T-helper 1 cell (primary cell): ENCODE measurements at regions not wholly inside any gene's neighbourhood (a gene's known extent, or its start where the extent isn't known, plus 50 kb on each side); places are given as distances from the start of the nearest gene placed in this dataset.
"Not testable (repeated sequence)": the region's sequence is repeated elsewhere in the genome, so short reads cannot be mapped to it uniquely, and the experiment has no call there.

Experiments
- DNase-seq, 5 donors: peaks; one replicate each; pipeline ENCODE4 v3.0.0-alpha.2; 2012 to 2020

GRCh38 chr3:20456511-20456910, 270.5 kb upstream of the SGO1 start:
- DNase-seq = no peak

DNA sequence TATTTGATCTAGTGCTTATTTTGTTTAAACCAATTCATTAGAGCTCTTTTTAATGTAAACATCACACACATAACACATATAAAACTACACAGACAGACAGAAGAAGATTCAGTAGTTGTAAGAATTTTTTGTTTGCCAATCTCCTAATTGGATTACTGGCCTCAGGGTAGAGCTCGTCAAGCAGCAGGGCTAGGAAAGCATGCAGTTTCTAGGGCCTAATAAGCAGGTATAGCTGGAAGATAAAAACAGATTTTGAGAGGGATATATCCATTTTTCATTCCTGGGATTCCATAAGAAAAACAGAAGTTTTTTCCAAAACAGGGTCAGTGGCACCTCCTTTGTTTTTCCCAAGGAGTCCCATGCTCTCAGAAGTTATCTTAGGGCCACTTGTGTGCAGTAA, 265.2 kb upstream of the SGO1 start:
- DNase-seq = no peak

- no peak for DNase-seq
Measured at GRCh38 chr3:20450611-20451010, 264.6 kb upstream of the SGO1 start.

- no peak for DNase-seq
Measured at GRCh38 chr3:20442846-20443245, 256.8 kb upstream of the SGO1 start.

DNA sequence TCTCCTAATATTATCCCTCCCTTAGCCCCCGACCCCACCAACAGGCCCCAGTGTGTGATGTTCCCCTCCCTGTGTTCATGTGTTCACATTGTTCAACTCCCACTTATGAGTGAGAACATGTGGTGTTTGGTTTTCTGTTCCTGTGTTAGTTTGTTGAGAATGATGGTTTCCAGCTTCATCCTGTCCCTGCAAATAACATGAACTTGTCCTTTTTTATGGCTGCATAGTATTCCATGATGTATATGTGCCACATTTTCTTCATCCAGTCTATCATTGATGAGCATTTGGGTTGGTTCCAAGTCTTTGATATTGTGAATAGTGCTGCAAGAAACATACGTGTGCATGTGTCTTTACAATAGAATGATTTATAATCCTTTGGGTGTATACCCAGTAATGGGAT, 241.3 kb upstream of the SGO1 start:
- not testable (repeated sequence) for DNase-seq

GRCh38 chr3:20425138-20425537, 239.1 kb upstream of the SGO1 start:
- DNase-seq = no peak

DNA sequence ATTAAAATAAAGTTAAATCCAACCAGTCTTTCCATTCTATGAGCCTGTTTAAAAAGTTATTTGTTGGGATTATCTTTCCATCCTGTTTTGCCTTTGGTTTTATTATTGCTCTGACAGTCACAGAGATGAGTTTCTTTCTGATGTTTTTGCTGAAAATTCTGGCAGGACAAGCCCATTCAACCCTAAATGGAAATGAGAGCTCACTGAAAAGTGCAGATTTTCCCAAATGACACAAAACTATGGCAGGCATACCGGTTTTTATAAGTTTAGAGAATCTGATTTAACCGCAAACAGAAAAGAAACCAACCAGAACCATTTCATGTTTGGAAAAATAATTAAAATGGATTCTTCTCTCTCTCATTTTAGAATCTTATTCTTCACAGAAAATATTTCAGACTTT, 238.1 kb upstream of the SGO1 start:
- DNase-seq = no peak

GRCh38 chr3:20422391-20422790, 236.4 kb upstream of the SGO1 start:
- no peak for DNase-seq

DNA sequence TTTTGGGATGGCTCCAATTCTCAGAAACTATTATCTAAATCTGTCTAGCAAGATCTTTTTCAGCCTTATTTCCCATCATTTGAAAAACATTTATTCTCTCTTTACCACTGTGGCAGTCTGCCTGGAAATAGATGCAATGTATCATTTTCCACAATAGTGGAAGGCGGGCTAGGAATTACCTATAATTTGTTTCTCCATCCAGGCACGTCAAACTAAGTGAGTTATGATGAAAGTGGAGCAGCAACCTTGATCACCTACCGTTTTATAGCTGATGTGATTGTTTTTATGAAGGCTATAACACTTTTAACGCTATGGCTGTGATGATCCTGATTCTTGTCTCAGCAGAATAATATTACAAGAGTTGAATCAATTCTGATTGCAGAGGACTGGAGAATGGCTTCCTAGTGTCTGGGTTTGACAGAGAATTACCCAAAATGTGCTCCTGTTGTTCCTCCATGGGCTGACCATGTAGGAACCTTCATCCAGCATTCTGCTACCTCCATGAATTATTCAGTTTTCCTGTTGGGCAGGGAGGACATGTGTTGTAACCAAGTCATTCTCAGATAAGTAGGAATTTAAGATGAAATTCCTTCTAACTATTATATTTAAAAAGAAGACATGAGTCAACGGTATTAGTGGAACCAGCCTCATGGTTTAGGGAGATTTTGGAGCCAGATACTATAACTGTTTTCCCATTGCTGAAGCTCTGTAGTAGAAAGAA, 231.5 kb upstream of the SGO1 start:
- no peak for DNase-seq

DNA sequence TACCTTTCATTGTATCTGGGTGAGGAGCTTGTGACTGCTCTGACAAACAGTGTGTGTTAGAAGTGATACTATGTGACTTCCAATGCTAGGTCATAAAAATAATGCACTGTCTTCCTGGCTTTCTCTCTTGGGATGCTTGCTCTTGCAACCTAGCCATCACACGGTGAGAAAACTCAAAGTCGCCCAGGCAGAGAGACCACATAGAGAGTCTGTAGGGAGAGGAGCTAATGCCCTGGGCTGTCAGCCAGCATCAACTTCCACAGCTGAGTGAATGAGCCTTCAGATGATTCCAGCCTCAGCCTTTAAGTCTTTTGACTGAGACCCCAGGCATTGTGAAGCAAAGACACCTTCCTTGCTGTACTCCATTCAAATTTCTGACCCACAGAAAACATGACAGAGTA, 220.6 kb upstream of the SGO1 start:
- DNase-seq = no peak

DNA sequence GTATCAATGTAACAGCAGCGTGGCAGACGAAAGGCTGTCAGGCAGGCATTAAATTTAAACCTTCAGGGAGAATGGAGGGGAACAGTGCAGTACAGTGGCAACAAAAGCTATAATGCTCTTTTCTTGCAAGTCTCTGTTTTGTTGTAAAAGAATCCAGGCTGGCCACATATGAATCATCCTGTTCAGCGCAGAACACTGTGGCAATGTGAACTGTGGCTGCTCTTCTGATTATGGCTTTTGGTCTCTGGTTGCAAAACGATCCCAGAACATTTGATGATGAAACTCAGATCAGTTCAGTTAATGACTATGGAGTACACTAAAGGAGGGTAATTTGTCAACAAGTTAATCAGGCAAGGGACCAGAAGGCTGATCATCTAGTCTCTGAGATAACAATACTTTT, 219.7 kb upstream of the SGO1 start:
- DNase-seq = no peak

DNA sequence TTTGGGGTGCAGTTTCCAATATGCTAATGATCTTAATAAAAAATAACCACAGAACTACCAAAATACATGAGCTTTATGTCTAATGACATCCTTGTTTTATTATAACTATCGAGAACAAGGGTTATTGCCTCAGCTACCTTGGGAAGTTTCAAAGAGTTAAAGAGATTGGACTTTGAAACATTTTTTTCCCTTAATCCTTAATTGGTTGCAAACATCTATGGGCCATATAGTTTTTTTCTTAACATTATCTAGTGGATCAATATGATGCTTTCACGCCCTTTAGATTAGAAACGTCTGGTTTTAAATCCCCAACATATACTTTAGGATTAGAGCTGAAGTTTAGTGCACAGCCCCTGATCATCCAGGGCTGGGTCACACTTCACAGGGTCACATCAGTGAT, 219.2 kb upstream of the SGO1 start:
- no peak for DNase-seq

DNA sequence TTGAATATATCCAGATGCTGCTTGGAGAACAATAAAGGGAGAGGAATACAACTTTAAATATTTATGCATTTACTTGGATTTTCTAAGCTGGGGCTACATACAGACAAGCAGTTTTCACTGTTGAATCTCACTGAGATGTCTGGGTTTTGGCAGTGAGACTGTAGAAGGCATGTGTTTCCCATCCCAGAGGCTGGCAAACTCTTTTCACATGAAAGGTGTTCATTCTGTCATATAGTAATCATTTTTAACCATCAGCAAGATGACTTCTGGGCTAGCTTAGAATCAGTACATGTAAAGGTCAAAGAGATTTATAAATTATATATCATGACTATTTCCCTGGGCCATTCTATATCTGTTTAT, 218.7 kb upstream of the SGO1 start:
- DNase-seq = no peak

GRCh38 chr3:20403986-20404740, 218.2 kb upstream of the SGO1 start:
- no peak for DNase-seq

GRCh38 chr3:20401253-20401652, 215.2 kb upstream of the SGO1 start:
- no peak for DNase-seq

GRCh38 chr3:20400686-20401085, 214.7 kb upstream of the SGO1 start:
- no peak for DNase-seq

DNA sequence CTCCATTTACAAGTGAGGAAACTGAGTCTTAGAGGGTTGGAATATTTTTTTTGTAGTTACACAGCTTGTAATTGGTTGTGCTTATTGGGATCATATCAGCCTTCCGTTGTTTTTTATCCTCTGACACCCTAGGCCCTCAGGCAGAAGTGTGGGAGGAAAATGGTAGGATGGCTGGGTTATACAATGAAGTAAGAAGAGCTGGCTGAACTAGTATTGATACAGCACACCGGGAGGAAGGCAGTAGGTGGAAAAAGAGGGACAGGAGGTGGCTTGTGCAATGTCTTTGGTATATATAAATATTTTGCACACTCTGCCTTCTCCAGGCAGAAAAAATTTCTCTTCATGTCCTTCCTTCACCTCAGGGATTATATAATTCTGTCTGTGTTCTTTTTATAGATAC, 214.3 kb upstream of the SGO1 start:
- no peak for DNase-seq

DNA sequence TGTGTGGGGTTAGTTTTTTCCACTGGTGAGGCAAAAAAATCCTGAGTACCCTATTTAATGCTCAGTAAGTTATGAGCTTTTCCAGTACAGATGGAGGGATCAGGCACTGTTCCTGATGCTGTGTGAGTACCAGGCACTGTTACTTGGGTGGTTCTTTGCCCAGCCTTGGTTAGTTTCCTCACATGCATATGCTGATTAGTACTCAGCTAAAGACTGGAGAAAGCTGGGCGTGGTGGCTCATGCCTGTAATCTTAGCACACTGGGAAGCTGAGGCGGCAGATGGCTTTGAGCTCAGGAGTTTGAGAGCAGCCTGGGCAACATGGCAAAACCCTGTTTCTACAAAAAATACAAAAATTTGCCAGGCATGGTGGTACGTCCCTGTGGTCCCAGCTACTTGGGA, 210.3 kb upstream of the SGO1 start:
- no peak for DNase-seq

- DNase-seq = no peak
Measured at GRCh38 chr3:20395692-20396091, 209.7 kb upstream of the SGO1 start.

DNA sequence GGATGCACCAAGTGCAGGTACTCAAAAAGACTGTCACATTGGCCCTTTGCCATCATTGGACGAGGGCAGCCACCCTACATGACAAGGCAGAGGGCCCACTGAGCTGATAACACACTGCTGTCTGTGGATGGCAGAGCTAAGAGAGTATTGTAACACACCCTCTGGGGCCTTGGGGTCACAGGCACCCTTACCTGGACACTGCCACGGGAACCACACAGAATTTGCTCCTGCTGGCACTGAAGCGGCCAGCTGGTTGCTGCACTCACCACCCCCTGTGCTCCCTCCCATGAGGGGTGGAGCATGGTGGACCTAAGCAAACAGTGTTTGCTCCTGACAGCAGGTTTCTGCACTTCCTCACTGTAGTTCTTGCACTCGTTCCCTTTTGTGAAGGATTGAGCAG, 208.2 kb upstream of the SGO1 start:
- no peak for DNase-seq

GRCh38 chr3:20391644-20392043, 205.6 kb upstream of the SGO1 start:
- no peak for DNase-seq

DNA sequence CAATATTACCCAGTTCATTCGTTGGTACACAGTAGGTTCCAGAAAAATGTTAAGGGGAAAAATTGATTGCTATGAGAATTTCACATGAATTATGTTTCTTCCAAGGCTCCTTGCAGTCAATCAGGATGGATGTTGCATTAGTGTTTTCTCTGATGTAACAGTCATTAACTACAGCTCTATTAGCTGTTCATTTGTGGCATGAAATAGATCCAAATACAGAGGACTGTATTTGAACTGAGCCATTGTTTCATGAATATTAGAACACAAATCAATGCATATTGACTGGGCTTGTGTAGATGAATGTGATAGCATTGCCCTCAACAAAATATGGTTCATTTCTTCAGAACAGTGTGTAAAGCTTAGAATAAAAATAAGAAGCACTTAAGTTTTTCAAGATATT, 203.0 kb upstream of the SGO1 start:
- no peak for DNase-seq

DNA sequence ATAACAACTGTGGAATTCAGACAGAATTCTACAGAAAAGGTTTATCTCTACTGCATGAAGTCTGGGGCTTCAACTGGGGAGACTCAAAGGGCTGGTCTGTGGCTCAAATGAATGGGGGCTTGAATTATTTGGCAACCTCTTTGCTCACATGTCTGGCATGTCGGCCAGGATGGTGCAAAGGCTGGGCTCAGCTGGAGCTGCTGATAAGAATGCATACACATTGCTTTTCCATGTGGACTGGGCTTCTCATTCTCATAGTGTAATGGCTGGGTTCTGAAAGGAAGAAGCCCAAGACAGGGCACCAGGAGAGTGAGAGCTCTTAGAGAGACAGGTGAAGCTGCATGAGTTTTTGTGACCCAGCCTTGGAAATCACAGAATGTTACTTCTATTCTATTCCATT, 194.3 kb upstream of the SGO1 start:
- DNase-seq = no peak

DNA sequence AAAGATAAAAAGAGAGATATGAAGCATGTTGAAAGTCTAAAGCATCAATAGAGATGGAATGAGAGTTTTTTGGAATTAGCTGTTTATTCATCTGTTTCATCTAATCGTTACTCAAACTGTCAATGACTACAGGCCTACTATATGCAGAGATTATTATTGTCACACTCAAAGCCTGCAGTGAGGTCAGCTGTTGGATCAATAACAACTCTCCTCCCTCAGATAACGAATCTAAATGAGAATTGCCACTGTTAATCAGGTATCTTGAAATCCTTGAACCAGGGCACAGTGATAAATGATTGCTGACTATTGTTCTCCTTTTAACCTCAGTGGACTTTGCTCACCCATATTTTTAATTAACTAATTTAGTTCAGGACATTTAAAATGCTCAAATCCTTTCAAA, 192.3 kb upstream of the SGO1 start:
- no peak for DNase-seq

GRCh38 chr3:20376665-20377217, 190.7 kb upstream of the SGO1 start:
- no peak for DNase-seq
